ENCODE measurements at regions not wholly inside any gene's neighbourhood (a gene's known extent, or its start where the extent isn't known, plus 50 kb on each side); places are given as distances from the start of the nearest gene placed in this dataset.

DNA sequence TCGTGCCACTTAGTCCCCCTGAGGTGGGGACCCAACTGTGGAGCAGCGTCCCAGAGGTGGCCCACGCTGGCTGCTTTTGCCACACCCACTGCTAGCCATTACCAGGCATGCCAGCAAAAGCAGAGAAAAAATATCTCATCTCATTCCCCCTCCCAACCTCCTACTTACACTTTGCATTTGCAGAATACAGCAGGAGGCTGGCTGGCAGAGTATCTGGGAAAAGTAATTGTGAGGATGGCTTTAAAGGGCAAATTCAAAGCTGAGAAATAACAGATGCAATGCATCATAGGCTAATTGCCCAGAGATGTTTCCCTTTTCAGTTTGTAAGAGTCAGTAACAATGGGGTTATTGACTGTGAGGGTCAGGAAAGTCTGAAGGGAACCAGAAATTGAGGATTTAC is 438.1 kb upstream of the DSEL start:
- TF ChIP-seq FOXP2 (optimal IDR thresholded peaks at IDR 0.05; ENCODE audit: borderline replicate concordance, extremely low read depth, extremely low read length, insufficient read depth), result no peak
- TF ChIP-seq POLR2AphosphoS5 (IDR thresholded peaks at IDR 0.05; ENCODE audit: low read depth, low read length), result no peak
- TF ChIP-seq SIN3A (IDR thresholded peaks at IDR 0.05; ENCODE audit: borderline replicate concordance, insufficient read depth, low read length), result no peak
- no peak for TF ChIP-seq TAF1 (IDR thresholded peaks at IDR 0.05; ENCODE audit: borderline replicate concordance, insufficient read depth, low read length)
- TF ChIP-seq, protein P1, sequence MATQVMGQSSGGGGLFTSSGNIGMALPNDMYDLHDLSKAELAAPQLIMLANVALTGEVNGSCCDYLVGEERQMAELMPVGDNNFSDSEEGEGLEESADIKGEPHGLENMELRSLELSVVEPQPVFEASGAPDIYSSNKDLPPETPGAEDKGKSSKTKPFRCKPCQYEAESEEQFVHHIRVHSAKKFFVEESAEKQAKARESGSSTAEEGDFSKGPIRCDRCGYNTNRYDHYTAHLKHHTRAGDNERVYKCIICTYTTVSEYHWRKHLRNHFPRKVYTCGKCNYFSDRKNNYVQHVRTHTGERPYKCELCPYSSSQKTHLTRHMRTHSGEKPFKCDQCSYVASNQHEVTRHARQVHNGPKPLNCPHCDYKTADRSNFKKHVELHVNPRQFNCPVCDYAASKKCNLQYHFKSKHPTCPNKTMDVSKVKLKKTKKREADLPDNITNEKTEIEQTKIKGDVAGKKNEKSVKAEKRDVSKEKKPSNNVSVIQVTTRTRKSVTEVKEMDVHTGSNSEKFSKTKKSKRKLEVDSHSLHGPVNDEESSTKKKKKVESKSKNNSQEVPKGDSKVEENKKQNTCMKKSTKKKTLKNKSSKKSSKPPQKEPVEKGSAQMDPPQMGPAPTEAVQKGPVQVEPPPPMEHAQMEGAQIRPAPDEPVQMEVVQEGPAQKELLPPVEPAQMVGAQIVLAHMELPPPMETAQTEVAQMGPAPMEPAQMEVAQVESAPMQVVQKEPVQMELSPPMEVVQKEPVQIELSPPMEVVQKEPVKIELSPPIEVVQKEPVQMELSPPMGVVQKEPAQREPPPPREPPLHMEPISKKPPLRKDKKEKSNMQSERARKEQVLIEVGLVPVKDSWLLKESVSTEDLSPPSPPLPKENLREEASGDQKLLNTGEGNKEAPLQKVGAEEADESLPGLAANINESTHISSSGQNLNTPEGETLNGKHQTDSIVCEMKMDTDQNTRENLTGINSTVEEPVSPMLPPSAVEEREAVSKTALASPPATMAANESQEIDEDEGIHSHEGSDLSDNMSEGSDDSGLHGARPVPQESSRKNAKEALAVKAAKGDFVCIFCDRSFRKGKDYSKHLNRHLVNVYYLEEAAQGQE (IDR thresholded peaks at IDR 0.05; ENCODE audit: insufficient read depth in 1 of 2, low read depth in 2 of 2, low read length in 2 of 2), result no peak

DNA sequence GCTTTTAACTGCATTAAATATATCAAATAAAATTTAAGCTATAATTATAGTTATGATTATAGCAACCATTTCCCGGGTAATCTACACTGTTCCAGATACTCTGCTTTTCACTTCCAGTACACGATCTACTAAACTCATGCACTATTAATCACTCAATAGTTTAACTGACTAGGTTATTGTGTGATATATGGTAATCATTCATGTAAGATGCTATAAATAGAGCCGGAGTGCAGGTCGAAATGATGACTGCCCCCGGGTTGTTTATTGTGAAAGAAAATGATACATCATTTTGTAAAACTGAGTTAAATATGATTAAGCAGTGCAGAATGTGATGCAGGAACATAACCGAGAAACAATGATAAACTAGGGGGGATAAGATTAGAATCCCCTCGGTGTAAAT is 434.6 kb upstream of the DSEL start:
- TF ChIP-seq, protein P1 (IDR thresholded peaks at IDR 0.05; ENCODE audit: insufficient read depth in 1 of 2, low read depth in 2 of 2, low read length in 2 of 2), result no peak
- TF ChIP-seq TAF1 (IDR thresholded peaks at IDR 0.05; ENCODE audit: borderline replicate concordance, insufficient read depth, low read length), result no peak
- TF ChIP-seq SIN3A (IDR thresholded peaks at IDR 0.05; ENCODE audit: borderline replicate concordance, insufficient read depth, low read length), result no peak
- TF ChIP-seq FOXP2 (optimal IDR thresholded peaks at IDR 0.05; ENCODE audit: borderline replicate concordance, extremely low read depth, extremely low read length, insufficient read depth), result no peak
- TF ChIP-seq POLR2AphosphoS5 (IDR thresholded peaks at IDR 0.05; ENCODE audit: low read depth, low read length), result no peak

DNA sequence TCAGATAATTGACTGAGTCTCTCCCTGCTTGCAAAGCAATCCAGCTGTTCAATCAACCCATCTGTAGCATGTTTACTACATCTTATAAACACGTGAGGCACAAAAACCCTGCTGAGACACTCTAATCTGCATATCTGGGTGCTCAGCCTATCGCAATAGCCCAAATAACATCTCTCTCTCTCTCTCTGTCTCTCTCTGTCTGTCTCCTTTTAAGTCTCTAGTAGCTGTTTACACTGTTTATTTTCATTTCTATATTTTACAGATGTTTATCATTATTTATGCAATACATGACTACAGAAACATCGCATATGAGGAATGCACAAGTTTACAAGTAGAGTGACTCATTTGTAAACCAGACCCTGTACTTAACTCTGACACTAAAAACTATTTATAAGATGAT is 422.1 kb upstream of the DSEL start:
- TF ChIP-seq POLR2AphosphoS5 (IDR thresholded peaks at IDR 0.05; ENCODE audit: low read depth, low read length) (no peak), SIN3A (IDR thresholded peaks at IDR 0.05; ENCODE audit: borderline replicate concordance, insufficient read depth, low read length) (no peak)
- TF ChIP-seq, protein P1 (IDR thresholded peaks at IDR 0.05; ENCODE audit: insufficient read depth in 1 of 2, low read depth in 2 of 2, low read length in 2 of 2), result no peak

DNA sequence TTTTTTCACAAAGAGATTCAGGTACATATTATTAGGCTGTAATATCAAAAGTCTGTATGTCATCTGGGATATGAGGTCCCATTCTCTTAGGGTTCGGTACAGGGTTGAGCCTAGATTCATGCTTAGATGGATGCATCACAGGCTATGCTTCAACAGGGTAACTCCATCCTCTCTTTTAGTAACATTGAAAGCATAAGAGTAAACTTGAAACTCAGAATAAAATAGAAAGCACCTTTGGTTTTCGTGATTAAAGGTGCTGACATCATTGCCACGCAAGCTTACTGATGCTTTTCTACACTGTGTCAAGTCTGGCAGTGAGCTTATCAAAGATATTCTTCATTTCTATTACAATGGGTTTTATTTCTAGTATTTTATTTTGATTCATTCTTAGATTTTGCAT is 419.1 kb upstream of the DSEL start:
- TF ChIP-seq SIN3A (IDR thresholded peaks at IDR 0.05; ENCODE audit: borderline replicate concordance, insufficient read depth, low read length), result no peak
- no peak for TF ChIP-seq POLR2AphosphoS5 (IDR thresholded peaks at IDR 0.05; ENCODE audit: low read depth, low read length)
- TF ChIP-seq, protein P1 (IDR thresholded peaks at IDR 0.05; ENCODE audit: insufficient read depth in 1 of 2, low read depth in 2 of 2, low read length in 2 of 2), result no peak
- TF ChIP-seq TAF1 (IDR thresholded peaks at IDR 0.05; ENCODE audit: borderline replicate concordance, insufficient read depth, low read length), result no peak
- TF ChIP-seq FOXP2 (optimal IDR thresholded peaks at IDR 0.05; ENCODE audit: borderline replicate concordance, extremely low read depth, extremely low read length, insufficient read depth), result no peak

DNA sequence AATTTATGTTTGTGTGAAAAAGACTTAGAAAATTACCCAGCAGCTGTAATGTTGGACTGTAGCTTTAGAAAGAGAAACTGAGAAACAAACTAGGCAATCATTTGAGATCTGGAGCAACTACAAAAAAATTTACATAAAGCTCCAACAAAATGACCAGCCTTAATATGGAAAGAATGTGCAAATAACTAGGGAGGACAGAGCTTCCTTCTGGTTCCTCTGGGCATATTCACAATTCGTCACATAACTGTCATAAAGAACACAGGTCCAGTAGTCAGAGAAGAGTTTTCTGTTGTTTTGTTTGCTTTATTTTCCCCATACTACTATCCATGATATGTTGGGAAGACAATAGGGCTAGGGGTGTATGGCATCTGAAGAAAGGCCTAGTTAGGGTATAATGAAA is 416.8 kb upstream of the DSEL start:
- TF ChIP-seq FOXP2 (optimal IDR thresholded peaks at IDR 0.05; ENCODE audit: borderline replicate concordance, extremely low read depth, extremely low read length, insufficient read depth), result no peak
